WERI-Rb-1 (cell line): ENCODE measurements at regions not wholly inside any gene's neighbourhood (a gene's known extent, or its start where the extent isn't known, plus 50 kb on each side); places are given as distances from the start of the nearest gene placed in this dataset.

Source experiments
- DNase-seq: peaks from one replicate; pipeline ENCODE4 v3.0.0-alpha.2; 2020
- H3K27ac ChIP-seq: fragments of 250-450 bp; sonication (Bioruptor Pico); 2 replicates; pipeline ENCODE4 v1.5.1; 2020; ENCODE audit warnings: mild to moderate bottlenecking, moderate library complexity
- H3K27me3 ChIP-seq: fragments of 250-450 bp; sonication (Bioruptor Pico); 2 replicates; pipeline ENCODE4 v1.5.1; 2021; ENCODE audit warnings: mild to moderate bottlenecking, low read depth, moderate library complexity; ENCODE audit not compliant: insufficient read depth, severe bottlenecking
- H3K36me3 ChIP-seq: fragments of 250-450 bp; sonication (Bioruptor Pico); 2 replicates; pipeline ENCODE4 v1.5.1; 2020; ENCODE audit warnings: mild to moderate bottlenecking, moderate library complexity
- H3K4me3 ChIP-seq: 2 replicates; pipeline ENCODE4 v1.5.1; 2011; ENCODE audit warnings: low read depth, mild to moderate bottlenecking, control low read depth, low read length
- H3K9me3 ChIP-seq: fragments of 250-450 bp; sonication (Bioruptor Pico); 2 replicates; pipeline ENCODE4 v1.5.1; 2021; ENCODE audit warnings: mild to moderate bottlenecking, moderate library complexity; ENCODE audit not compliant: severe bottlenecking
- CTCF ChIP-seq: IDR thresholded peaks from 2 replicates; pipeline ENCODE4 v1.5.1; 2011; ENCODE audit warnings: low read depth, mild to moderate bottlenecking, control low read depth, inconsistent platforms, low read length

GRCh38 chr3:21859124-21860081, 108.4 kb upstream of the ZNF385D start:
- Histone ChIP-seq H3K27me3 (no peaks in the 10 kb centered on the region), H3K9me3 (no peaks in the 10 kb centered on the region), H3K4me3 (no peak overlapping the region), H3K27ac (no peak overlapping the region), H3K36me3 (no peaks in the 10 kb centered on the region)
- TF ChIP-seq CTCF, result no peak
- no peak for DNase-seq

- Histone ChIP-seq H3K36me3 (no peaks in the 10 kb centered on the region), H3K9me3 (no peaks in the 10 kb centered on the region), H3K4me3 (no peak overlapping the region), H3K27ac (no peak overlapping the region), H3K27me3 (no peaks in the 10 kb centered on the region)
- no peak for TF ChIP-seq CTCF
- no peak for DNase-seq
Observed at GRCh38 chr3:21860082-21860475, 109.1 kb upstream of the ZNF385D start.

- TF ChIP-seq CTCF, result no peak
- H3K36me3 ChIP-seq, result no peaks in the 10 kb centered on the region
- H3K27ac ChIP-seq, result no peak overlapping the region
Observed at GRCh38 chr3:21860657-21861056, 109.6 kb upstream of the ZNF385D start.

GRCh38 chr3:21876782-21877181, 125.8 kb upstream of the ZNF385D start:
- Histone ChIP-seq H3K27me3 (no peaks in the 10 kb centered on the region), H3K4me3 (no peak overlapping the region), H3K27ac (no peak overlapping the region), H3K9me3 (no peaks in the 10 kb centered on the region), H3K36me3 (no peaks in the 10 kb centered on the region)
- TF ChIP-seq CTCF, result no peak
- no peak for DNase-seq

More at GRCh38 chr3:21860657-21861056, 109.6 kb upstream of the ZNF385D start:
- Histone ChIP-seq H3K27me3 (no peaks in the 10 kb centered on the region), H3K4me3 (no peak overlapping the region), H3K9me3 (no peaks in the 10 kb centered on the region)
- DNase-seq, result no peak

GRCh38 chr3:21877214-21877754, 126.3 kb upstream of the ZNF385D start:
- Histone ChIP-seq H3K4me3 (no peak overlapping the region), H3K36me3 (no peaks in the 10 kb centered on the region), H3K9me3 (no peaks in the 10 kb centered on the region), H3K27ac (no peak overlapping the region), H3K27me3 (no peaks in the 10 kb centered on the region)
- TF ChIP-seq CTCF, result no peak
- no peak for DNase-seq
